ENCODE measurements at regions not wholly inside any gene's neighbourhood (a gene's known extent, or its start where the extent isn't known, plus 50 kb on each side); places are given as distances from the start of the nearest gene placed in this dataset.

DNA sequence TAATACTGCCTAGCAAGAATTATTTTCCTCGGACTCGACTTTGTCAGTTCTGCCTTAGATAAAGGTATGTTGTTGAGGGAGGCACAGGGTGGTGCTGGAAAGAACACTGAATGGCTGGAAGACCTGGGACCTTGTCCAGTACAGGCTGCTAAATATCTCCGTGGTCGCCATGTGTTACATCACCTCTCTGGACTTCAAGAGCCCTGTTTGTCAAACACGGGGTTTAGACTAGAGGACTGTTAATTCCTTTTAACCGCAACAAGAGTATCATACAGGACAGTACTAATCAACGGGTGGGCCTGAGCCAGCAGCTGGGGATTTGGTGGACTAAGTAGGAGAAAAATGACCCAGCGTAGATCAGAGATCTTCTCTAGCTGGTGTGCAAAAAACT, 476.3 kb downstream of the LRIG3 start:
- Histone ChIP-seq H3K9ac (ENCODE audit: low read depth, low read length) (no peak overlapping the region), H3K27ac (ENCODE audit: low read depth, low read length) (no peak overlapping the region), H3K9me3 (ENCODE audit: insufficient read depth, low read depth, low read length) (no peaks in the 10 kb centered on the region), H3K27me3 (ENCODE audit: insufficient read depth, low read length) (no peaks in the 10 kb centered on the region), H3K4me3 (ENCODE audit: low read length) (no peak overlapping the region), H3K36me3 (ENCODE audit: insufficient read depth, low read length) (no peaks in the 10 kb centered on the region), H3K4me1 (ENCODE audit: insufficient read depth, low read length) (peaks cover 1% of the 10 kb centered on the region; the same call in 1 of the 2 replicates)
- WGBS, result 93% methylated on average over 8 of the region's 8 CpGs

DNA sequence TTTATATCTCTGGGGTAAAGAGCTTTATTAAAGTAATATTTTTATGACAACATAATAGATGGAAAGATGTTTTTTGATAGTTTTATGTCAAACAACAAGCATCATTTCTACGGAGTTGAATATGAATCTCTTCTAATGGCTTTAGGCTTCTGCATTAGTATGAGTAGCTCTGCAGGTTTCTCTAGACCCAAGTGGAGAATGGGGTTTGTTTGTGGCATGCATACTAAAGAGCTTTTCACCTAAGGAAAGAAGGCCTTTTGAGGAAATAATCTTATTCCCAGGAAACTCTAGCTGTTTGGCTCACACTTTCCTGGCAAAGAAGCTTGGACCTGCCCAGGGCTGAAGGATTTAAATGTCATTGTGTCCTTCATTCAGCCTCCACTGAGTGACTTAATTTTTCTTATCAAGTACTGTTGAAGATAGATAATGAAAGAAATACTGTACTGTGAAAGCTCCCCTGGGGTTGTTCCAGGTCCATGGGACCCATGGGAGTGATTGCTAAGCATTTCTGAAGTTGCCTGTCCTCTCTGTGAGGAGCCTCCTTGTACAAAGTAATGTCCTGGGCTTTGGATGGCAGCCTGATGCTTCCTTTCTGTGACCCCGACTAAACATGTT, 469.3 kb downstream of the LRIG3 start:
- no peaks in the 10 kb centered on the region for H3K27me3 ChIP-seq (ENCODE audit: insufficient read depth, low read length)
- 77% methylated on average over 2 of the region's 2 CpGs for WGBS

DNA sequence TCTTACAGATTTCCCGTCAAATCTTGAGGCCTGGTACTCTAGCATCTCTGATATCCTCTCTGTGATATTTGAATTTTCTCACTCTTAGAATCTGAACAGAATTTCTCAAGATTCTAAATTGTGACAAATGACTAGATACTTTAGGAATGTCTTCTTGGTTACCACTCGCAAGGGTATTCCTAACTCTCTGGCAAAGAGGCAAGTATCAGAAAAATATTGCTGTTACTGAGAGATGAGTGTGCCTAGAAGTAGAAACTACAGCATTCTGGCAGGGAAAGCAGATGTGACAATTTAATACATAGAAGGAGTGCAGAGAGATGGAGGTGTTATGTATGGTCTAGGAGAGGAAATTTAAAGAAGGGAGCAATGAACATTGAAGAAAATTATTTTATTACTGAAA, 467.8 kb downstream of the LRIG3 start:
- H3K9me3 ChIP-seq (ENCODE audit: insufficient read depth, low read depth, low read length), result no peaks in the 10 kb centered on the region
- H3K4me1 ChIP-seq (ENCODE audit: insufficient read depth, low read length), result peaks cover 17% of the 10 kb centered on the region
- 55% methylated on average over 2 of the region's 2 CpGs for WGBS
- H3K9ac ChIP-seq (ENCODE audit: low read depth, low read length), result no peak overlapping the region
- no peak overlapping the region for H3K4me3 ChIP-seq (ENCODE audit: low read length)
- no peak overlapping the region for H3K27ac ChIP-seq (ENCODE audit: low read depth, low read length)
- no peaks in the 10 kb centered on the region for H3K36me3 ChIP-seq (ENCODE audit: insufficient read depth, low read length)
- H3K27me3 ChIP-seq (ENCODE audit: insufficient read depth, low read length), result no peaks in the 10 kb centered on the region

More for the DNA sequence above, 469.3 kb downstream of the LRIG3 start:
- Histone ChIP-seq H3K4me1 (ENCODE audit: insufficient read depth, low read length) (peaks cover 17% of the 10 kb centered on the region), H3K4me3 (ENCODE audit: low read length) (no peak overlapping the region), H3K9me3 (ENCODE audit: insufficient read depth, low read depth, low read length) (no peaks in the 10 kb centered on the region), H3K36me3 (ENCODE audit: insufficient read depth, low read length) (no peaks in the 10 kb centered on the region), H3K9ac (ENCODE audit: low read depth, low read length) (no peak overlapping the region), H3K27ac (ENCODE audit: low read depth, low read length) (peak overlapping the region; percentile 22; the same call in 1 of the 2 replicates)

DNA sequence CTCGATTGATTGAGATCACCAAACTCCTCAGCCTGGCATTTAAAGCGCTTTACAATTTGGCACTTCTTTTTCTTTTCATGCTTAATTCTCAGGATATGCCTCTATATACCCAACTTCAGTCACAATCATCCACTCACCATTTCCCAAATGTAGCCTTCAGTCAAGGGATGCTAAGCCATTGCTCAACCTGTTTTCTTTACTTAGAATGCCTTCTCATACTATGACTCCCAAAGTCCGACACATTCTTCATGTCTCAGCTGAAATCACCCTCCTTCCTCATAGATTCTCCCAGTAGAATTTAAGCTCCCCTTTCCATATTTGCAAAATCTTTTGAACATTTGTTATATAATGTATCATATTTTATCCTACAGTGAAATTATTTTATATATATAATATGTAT, 467.0 kb downstream of the LRIG3 start:
- Histone ChIP-seq H3K36me3 (ENCODE audit: insufficient read depth, low read length) (no peaks in the 10 kb centered on the region), H3K9me3 (ENCODE audit: insufficient read depth, low read depth, low read length) (no peaks in the 10 kb centered on the region), H3K4me3 (ENCODE audit: low read length) (no peak overlapping the region), H3K9ac (ENCODE audit: low read depth, low read length) (no peak overlapping the region), H3K27ac (ENCODE audit: low read depth, low read length) (no peak overlapping the region), H3K27me3 (ENCODE audit: insufficient read depth, low read length) (no peaks in the 10 kb centered on the region), H3K4me1 (ENCODE audit: insufficient read depth, low read length) (peaks cover 17% of the 10 kb centered on the region)
- 76% methylated on average over 3 of the region's 3 CpGs for WGBS

DNA sequence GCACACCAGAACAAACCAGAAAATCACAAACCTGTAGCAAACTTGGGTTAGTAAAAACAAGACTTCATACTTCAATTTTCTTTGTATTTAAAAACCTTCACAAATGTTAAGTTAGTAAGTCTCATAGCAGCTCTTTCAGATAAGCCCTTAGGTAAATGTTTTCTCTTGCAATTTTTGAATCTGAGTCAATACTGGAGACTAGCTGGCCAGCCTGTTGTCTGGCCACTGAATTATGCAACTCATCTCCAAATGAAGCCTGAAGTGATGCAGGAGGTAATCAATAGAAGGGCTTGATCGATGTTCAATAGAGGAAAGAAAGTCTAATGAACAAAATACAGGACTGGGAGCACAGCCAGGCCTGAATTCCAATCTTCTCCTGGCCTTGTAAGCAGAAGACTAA, 465.2 kb downstream of the LRIG3 start:
- WGBS, result 94% methylated on average over 1 of the region's 1 CpG
- peaks cover 11% of the 10 kb centered on the region; the same call in 1 of the 2 replicates for H3K4me1 ChIP-seq (ENCODE audit: insufficient read depth, low read length)
- no peak overlapping the region for H3K27ac ChIP-seq (ENCODE audit: low read depth, low read length)
- H3K9ac ChIP-seq (ENCODE audit: low read depth, low read length), result no peak overlapping the region
- H3K27me3 ChIP-seq (ENCODE audit: insufficient read depth, low read length), result no peaks in the 10 kb centered on the region
- no peak overlapping the region for H3K4me3 ChIP-seq (ENCODE audit: low read length)
- no peaks in the 10 kb centered on the region for H3K9me3 ChIP-seq (ENCODE audit: insufficient read depth, low read depth, low read length)
- H3K36me3 ChIP-seq (ENCODE audit: insufficient read depth, low read length), result no peaks in the 10 kb centered on the region

DNA sequence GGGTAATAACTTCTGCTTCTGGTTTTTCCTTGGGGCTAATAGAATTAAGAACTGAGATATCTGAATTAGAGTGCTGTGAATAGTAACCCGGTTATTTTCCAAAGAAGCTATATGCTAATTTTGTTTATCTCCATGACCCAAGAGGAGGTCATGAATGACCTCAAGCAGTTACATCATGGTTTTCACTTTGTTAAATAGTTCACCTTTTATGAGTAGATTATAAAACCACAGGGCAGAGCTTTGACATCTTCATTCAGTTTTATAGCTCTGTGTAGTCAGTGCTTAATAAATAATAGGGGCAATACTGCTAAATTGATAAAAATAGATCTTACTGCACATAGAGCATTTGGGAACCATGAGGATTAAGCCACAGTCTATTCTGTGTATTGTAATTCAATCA, 462.2 kb downstream of the LRIG3 start:
- 100% methylated on average over 1 of the region's 1 CpG for WGBS

DNA sequence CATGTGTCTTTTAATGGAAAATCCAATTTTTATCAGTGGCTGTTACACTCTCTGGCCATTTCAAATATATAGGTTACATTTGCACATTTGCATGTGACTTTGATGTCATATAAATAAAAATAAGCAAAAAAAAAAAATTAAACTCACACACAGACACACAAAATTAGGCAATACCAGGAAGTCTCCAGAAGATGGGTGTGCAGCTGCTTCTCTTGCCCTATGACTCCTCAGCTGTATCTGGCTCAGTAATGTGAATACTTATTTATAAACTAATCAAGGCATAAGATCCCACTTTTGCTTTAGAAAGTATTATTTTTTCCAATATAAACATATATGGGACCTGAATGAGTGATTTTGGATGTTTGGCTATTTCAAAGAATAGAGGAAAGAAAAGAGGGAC, 461.1 kb downstream of the LRIG3 start:
- H3K27ac ChIP-seq (ENCODE audit: low read depth, low read length), result no peak overlapping the region
- no peaks in the 10 kb centered on the region for H3K4me1 ChIP-seq (ENCODE audit: insufficient read depth, low read length)
- no peaks in the 10 kb centered on the region for H3K27me3 ChIP-seq (ENCODE audit: insufficient read depth, low read length)
- no peaks in the 10 kb centered on the region for H3K9me3 ChIP-seq (ENCODE audit: insufficient read depth, low read depth, low read length)
- no peak overlapping the region for H3K4me3 ChIP-seq (ENCODE audit: low read length)
- no peaks in the 10 kb centered on the region for H3K36me3 ChIP-seq (ENCODE audit: insufficient read depth, low read length)
- no peak overlapping the region for H3K9ac ChIP-seq (ENCODE audit: low read depth, low read length)

More for the DNA sequence above, 462.2 kb downstream of the LRIG3 start:
- no peaks in the 10 kb centered on the region for H3K4me1 ChIP-seq (ENCODE audit: insufficient read depth, low read length)
- H3K4me3 ChIP-seq (ENCODE audit: low read length), result no peak overlapping the region
- H3K9me3 ChIP-seq (ENCODE audit: insufficient read depth, low read depth, low read length), result no peaks in the 10 kb centered on the region
- no peaks in the 10 kb centered on the region for H3K36me3 ChIP-seq (ENCODE audit: insufficient read depth, low read length)
- H3K9ac ChIP-seq (ENCODE audit: low read depth, low read length), result no peak overlapping the region
- H3K27me3 ChIP-seq (ENCODE audit: insufficient read depth, low read length), result no peaks in the 10 kb centered on the region
- H3K27ac ChIP-seq (ENCODE audit: low read depth, low read length), result no peak overlapping the region

DNA sequence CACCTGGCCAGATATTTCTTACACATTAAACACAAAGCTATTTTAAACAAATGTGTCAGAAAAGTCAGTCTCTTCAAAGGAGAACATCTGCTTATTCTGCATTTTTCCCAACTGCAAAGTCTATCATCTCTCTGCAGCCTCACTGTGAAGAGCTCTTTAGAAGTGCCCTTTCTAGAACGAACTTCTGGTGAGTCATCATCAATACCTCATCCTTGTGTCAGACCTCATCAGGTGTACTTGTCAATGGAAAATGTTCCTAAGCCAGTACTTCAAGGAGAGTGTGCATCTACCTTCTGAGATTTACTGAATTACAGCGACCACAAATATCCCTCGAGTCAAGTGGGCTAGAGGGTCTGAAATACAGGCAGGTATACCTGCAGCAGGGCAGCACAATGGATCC, 457.3 kb downstream of the LRIG3 start:
- Histone ChIP-seq H3K4me1 (ENCODE audit: insufficient read depth, low read length) (no peaks in the 10 kb centered on the region), H3K27me3 (ENCODE audit: insufficient read depth, low read length) (no peaks in the 10 kb centered on the region), H3K27ac (ENCODE audit: low read depth, low read length) (no peak overlapping the region), H3K9ac (ENCODE audit: low read depth, low read length) (no peak overlapping the region), H3K36me3 (ENCODE audit: insufficient read depth, low read length) (no peaks in the 10 kb centered on the region), H3K9me3 (ENCODE audit: insufficient read depth, low read depth, low read length) (peaks cover 10% of the 10 kb centered on the region; the same call in 1 of the 2 replicates), H3K4me3 (ENCODE audit: low read length) (no peak overlapping the region)
- 93% methylated on average over 3 of the region's 3 CpGs for WGBS

DNA sequence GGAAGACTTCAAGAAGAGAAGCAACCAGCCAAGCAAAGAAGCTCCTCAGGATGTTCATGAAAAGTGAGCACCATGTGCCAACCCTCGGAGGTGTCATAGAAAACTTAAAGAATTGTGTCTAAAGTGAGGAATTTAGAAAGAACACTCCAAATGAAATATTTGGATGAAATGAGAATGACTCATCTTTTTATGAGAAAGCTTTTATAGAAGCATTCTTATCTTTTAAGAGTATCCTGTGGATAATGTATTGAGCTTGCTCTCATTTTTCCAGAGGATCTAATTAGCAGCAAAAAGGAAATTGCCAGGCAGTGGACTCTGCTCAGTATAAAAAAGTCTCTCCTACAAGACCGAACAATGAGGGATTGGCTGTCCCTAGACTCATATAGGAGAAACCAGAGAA, 454.9 kb downstream of the LRIG3 start:
- Histone ChIP-seq H3K27me3 (ENCODE audit: insufficient read depth, low read length) (no peaks in the 10 kb centered on the region), H3K4me1 (ENCODE audit: insufficient read depth, low read length) (no peaks in the 10 kb centered on the region), H3K9ac (ENCODE audit: low read depth, low read length) (no peak overlapping the region), H3K9me3 (ENCODE audit: insufficient read depth, low read depth, low read length) (peaks cover 10% of the 10 kb centered on the region; the same call in 1 of the 2 replicates), H3K4me3 (ENCODE audit: low read length) (no peak overlapping the region), H3K36me3 (ENCODE audit: insufficient read depth, low read length) (no peaks in the 10 kb centered on the region), H3K27ac (ENCODE audit: low read depth, low read length) (no peak overlapping the region)
- 96% methylated on average over 2 of the region's 2 CpGs for WGBS

DNA sequence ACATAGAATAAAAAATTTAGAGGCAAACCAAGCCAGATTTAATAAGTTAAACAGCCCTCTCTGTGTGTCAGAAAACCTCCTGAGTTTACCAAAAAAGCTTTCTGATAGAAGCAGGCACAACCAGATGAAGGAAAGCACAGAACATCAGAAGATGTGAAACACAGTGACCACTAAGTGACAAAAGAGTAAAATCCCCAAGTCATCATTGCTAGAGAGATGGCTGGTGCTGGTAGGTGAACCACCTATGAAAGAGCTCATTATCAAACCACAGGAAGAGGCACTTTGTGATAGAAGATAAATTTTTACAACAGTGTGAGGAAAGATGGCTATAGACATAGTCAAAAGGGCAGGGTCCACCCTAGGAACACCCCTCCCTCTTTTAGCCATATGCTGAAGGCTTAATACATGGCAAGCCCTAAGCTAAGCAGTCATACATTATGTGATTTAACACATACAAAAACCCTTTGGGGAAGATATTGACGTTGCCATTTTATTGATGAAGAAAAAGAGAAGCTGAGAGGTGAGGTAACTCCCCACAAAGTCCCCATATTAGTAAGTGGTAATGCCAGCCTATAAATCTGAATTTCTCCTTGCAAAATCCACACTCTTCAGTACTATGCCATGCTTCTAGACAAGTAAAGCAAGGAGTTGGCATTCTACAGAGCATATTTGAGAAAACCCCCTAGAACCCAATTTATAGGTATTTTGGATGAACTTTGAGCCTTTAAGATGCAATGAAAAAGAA, 449.9 kb downstream of the LRIG3 start:
- Histone ChIP-seq H3K36me3 (ENCODE audit: insufficient read depth, low read length) (no peaks in the 10 kb centered on the region), H3K27ac (ENCODE audit: low read depth, low read length) (no peak overlapping the region), H3K27me3 (ENCODE audit: insufficient read depth, low read length) (no peaks in the 10 kb centered on the region), H3K9me3 (ENCODE audit: insufficient read depth, low read depth, low read length) (peaks cover 10% of the 10 kb centered on the region; the same call in 1 of the 2 replicates), H3K4me3 (ENCODE audit: low read length) (no peak overlapping the region), H3K9ac (ENCODE audit: low read depth, low read length) (no peak overlapping the region), H3K4me1 (ENCODE audit: insufficient read depth, low read length) (no peaks in the 10 kb centered on the region)
- no CpG with 5 or more reads among the region's 1 CpG for WGBS

DNA sequence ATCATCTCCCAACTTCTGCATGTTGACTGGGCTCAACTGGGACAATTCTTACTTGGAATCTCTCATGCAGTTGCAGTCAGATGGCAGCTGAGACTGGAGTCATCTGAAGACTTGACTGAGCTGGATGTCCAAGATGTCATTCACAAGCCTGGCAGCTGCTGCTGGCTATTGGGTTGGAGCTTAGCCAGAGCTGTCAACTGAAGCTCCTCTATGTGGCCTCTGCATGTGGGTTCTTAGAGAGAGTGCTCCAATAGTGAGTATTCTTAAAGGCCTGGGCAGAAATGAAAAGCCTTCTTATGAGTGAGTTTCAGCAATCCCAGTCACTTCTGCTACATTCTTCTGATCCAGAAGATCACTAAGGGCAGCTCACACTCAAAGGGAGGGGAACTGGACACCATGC, 440.9 kb downstream of the LRIG3 start:
- H3K27ac ChIP-seq (ENCODE audit: low read depth, low read length), result no peak overlapping the region
- H3K4me3 ChIP-seq (ENCODE audit: low read length), result no peak overlapping the region
- H3K9me3 ChIP-seq (ENCODE audit: insufficient read depth, low read depth, low read length), result peaks cover 8% of the 10 kb centered on the region; the same call in 1 of the 2 replicates
- no peak overlapping the region for H3K9ac ChIP-seq (ENCODE audit: low read depth, low read length)
- no peaks in the 10 kb centered on the region for H3K27me3 ChIP-seq (ENCODE audit: insufficient read depth, low read length)
- no peaks in the 10 kb centered on the region for H3K36me3 ChIP-seq (ENCODE audit: insufficient read depth, low read length)
- H3K4me1 ChIP-seq (ENCODE audit: insufficient read depth, low read length), result peaks cover 15% of the 10 kb centered on the region
